ENCODE measurements at regions not wholly inside any gene's neighbourhood (a gene's known extent, or its start where the extent isn't known, plus 50 kb on each side); places are given as distances from the start of the nearest gene placed in this dataset.

DNA sequence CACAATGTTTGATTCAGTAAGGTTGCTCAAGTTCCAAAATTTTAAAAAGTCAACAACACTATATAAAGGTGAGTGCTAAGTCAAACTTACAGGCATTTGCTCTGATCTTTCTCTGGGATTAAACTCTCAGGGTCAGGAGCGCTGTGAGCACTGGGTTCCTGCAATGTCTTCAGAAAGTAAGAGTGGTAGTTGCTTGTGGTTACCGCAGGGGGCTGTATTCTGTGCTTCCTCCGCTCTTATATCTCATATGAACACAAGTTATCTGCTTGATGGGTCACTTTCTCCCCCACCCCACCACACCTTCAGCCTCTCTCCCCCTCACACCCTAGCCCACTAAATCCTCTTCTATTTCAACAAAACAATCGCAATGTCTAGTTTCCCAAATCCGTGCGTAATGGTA is 116.4 kb upstream of the IGSF1 start:
- no peak for TF ChIP-seq SMAD4 (CRISPR knock-in tag; IDR thresholded peaks at IDR 0.05)
- TF ChIP-seq, protein P1, sequence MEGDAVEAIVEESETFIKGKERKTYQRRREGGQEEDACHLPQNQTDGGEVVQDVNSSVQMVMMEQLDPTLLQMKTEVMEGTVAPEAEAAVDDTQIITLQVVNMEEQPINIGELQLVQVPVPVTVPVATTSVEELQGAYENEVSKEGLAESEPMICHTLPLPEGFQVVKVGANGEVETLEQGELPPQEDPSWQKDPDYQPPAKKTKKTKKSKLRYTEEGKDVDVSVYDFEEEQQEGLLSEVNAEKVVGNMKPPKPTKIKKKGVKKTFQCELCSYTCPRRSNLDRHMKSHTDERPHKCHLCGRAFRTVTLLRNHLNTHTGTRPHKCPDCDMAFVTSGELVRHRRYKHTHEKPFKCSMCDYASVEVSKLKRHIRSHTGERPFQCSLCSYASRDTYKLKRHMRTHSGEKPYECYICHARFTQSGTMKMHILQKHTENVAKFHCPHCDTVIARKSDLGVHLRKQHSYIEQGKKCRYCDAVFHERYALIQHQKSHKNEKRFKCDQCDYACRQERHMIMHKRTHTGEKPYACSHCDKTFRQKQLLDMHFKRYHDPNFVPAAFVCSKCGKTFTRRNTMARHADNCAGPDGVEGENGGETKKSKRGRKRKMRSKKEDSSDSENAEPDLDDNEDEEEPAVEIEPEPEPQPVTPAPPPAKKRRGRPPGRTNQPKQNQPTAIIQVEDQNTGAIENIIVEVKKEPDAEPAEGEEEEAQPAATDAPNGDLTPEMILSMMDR (IDR thresholded peaks at IDR 0.05), result no peak
- TF ChIP-seq, protein P2, sequence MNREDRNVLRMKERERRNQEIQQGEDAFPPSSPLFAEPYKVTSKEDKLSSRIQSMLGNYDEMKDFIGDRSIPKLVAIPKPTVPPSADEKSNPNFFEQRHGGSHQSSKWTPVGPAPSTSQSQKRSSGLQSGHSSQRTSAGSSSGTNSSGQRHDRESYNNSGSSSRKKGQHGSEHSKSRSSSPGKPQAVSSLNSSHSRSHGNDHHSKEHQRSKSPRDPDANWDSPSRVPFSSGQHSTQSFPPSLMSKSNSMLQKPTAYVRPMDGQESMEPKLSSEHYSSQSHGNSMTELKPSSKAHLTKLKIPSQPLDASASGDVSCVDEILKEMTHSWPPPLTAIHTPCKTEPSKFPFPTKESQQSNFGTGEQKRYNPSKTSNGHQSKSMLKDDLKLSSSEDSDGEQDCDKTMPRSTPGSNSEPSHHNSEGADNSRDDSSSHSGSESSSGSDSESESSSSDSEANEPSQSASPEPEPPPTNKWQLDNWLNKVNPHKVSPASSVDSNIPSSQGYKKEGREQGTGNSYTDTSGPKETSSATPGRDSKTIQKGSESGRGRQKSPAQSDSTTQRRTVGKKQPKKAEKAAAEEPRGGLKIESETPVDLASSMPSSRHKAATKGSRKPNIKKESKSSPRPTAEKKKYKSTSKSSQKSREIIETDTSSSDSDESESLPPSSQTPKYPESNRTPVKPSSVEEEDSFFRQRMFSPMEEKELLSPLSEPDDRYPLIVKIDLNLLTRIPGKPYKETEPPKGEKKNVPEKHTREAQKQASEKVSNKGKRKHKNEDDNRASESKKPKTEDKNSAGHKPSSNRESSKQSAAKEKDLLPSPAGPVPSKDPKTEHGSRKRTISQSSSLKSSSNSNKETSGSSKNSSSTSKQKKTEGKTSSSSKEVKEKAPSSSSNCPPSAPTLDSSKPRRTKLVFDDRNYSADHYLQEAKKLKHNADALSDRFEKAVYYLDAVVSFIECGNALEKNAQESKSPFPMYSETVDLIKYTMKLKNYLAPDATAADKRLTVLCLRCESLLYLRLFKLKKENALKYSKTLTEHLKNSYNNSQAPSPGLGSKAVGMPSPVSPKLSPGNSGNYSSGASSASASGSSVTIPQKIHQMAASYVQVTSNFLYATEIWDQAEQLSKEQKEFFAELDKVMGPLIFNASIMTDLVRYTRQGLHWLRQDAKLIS (CRISPR knock-in tag; IDR thresholded peaks at IDR 0.05; ENCODE audit: borderline replicate concordance), result no peak
- TF ChIP-seq, protein P3, sequence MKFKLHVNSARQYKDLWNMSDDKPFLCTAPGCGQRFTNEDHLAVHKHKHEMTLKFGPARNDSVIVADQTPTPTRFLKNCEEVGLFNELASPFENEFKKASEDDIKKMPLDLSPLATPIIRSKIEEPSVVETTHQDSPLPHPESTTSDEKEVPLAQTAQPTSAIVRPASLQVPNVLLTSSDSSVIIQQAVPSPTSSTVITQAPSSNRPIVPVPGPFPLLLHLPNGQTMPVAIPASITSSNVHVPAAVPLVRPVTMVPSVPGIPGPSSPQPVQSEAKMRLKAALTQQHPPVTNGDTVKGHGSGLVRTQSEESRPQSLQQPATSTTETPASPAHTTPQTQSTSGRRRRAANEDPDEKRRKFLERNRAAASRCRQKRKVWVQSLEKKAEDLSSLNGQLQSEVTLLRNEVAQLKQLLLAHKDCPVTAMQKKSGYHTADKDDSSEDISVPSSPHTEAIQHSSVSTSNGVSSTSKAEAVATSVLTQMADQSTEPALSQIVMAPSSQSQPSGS (CRISPR knock-in tag; IDR thresholded peaks at IDR 0.05; ENCODE audit: borderline replicate concordance, low read depth), result no peak
- TF ChIP-seq ELF4 (CRISPR knock-in tag; IDR thresholded peaks at IDR 0.05; ENCODE audit: low read depth), result no peak
- TF ChIP-seq, protein P4, sequence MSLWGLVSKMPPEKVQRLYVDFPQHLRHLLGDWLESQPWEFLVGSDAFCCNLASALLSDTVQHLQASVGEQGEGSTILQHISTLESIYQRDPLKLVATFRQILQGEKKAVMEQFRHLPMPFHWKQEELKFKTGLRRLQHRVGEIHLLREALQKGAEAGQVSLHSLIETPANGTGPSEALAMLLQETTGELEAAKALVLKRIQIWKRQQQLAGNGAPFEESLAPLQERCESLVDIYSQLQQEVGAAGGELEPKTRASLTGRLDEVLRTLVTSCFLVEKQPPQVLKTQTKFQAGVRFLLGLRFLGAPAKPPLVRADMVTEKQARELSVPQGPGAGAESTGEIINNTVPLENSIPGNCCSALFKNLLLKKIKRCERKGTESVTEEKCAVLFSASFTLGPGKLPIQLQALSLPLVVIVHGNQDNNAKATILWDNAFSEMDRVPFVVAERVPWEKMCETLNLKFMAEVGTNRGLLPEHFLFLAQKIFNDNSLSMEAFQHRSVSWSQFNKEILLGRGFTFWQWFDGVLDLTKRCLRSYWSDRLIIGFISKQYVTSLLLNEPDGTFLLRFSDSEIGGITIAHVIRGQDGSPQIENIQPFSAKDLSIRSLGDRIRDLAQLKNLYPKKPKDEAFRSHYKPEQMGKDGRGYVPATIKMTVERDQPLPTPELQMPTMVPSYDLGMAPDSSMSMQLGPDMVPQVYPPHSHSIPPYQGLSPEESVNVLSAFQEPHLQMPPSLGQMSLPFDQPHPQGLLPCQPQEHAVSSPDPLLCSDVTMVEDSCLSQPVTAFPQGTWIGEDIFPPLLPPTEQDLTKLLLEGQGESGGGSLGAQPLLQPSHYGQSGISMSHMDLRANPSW (CRISPR knock-in tag; conservative IDR thresholded peaks at IDR 0.05; ENCODE audit: low read depth), result no peak
- no peak for TF ChIP-seq CREM (CRISPR knock-in tag; IDR thresholded peaks at IDR 0.05)
- TF ChIP-seq, protein P5, sequence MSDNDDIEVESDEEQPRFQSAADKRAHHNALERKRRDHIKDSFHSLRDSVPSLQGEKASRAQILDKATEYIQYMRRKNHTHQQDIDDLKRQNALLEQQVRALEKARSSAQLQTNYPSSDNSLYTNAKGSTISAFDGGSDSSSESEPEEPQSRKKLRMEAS (CRISPR knock-in tag; IDR thresholded peaks at IDR 0.05), result no peak

Data from WTC11 (cell line).